Heart left ventricle (tissue), 16 donors: ENCODE measurements at regions not wholly inside any gene's neighbourhood (a gene's known extent, or its start where the extent isn't known, plus 50 kb on each side); places are given as distances from the start of the nearest gene placed in this dataset.

ENCODE experiments used
- ATAC-seq, 4 donors: fragments of 200-7000 bp; cut with Tn5 transposase; one replicate each; pipeline ENCODE4 v1.9.1; 2020 to 2022; ENCODE audit warnings: moderate library complexity in 4 of 4, mild to moderate bottlenecking in 3 of 4, moderate number of reproducible peaks in 1 of 4
- DNase-seq, 5 donors: peaks; one replicate each; pipeline ENCODE4 v3.0.0-alpha.2; 2020
- H3K27ac ChIP-seq, 12 donors: fragments of 200-600 bp; sonication (generic) in 4 of 12; one replicate each; pipeline versions ENCODE4 v1.5.0 to v1.8.0; 2016 to 2022; ENCODE audit warnings: mild to moderate bottlenecking in 2 of 12
- H3K27me3 ChIP-seq, 9 donors: fragments of 200-600 bp; sonication (generic) in 2 of 9; one replicate each; pipeline versions ENCODE4 v1.5.1 to v1.8.0; 2016 to 2022; ENCODE audit warnings: mild to moderate bottlenecking in 3 of 9
- H3K36me3 ChIP-seq, 9 donors: fragments of 200-600 bp; sonication (generic) in 2 of 9; one replicate each; pipeline versions ENCODE4 v1.5.0 to v1.8.0; 2018 to 2022; ENCODE audit warnings: mild to moderate bottlenecking in 2 of 9
- H3K4me1 ChIP-seq, 12 donors: fragments of 200-600 bp; sonication (generic) in 4 of 12; one replicate each; pipeline versions ENCODE4 v1.5.0 to v1.8.0; 2016 to 2022; ENCODE audit warnings: mild to moderate bottlenecking in 3 of 12
- H3K4me3 ChIP-seq, 12 donors: fragments of 200-600 bp; sonication (generic) in 4 of 12; one replicate each; pipeline versions ENCODE4 v1.5.0 to v1.8.0; 2017 to 2022; ENCODE audit warnings: mild to moderate bottlenecking in 9 of 12, moderate library complexity in 4 of 12
- H3K9me3 ChIP-seq, 12 donors: fragments of 200-600 bp; sonication (generic) in 4 of 12; one replicate each; pipeline versions ENCODE4 v1.5.0 to v1.8.0; 2016 to 2022; ENCODE audit warnings: mild to moderate bottlenecking in 1 of 12
- CTCF ChIP-seq, 12 donors: fragments of 200-600 bp; sonication (generic) in 4 of 12; IDR thresholded peaks; one replicate each; pipeline versions ENCODE4 v1.5.0 to v1.8.0; 2018 to 2022; ENCODE audit warnings: antibody characterized with exemption in 12 of 12, mild to moderate bottlenecking in 5 of 12
- POLR2A ChIP-seq, 2 donors: fragments of 450-650 bp; IDR thresholded peaks; one replicate each; pipeline ENCODE4 v1.6.1; 2017; ENCODE audit warnings: antibody characterized with exemption in 2 of 2, mild to moderate bottlenecking in 2 of 2, moderate library complexity in 2 of 2
- WGBS, 4 donors: extraction: QIAGEN DNeasy Blood & Tissue Kit in 2 of 4; methylation state at CpG; one replicate each; pipeline versions ENCODE4 v1.1.5 to v1.1.7; 2013 to 2018; 5-methylcytosine and 5-hydroxymethylcytosine counted together
- intact Hi-C, 10 donors: fragments of 100-400 bp; cut with DNase I; formaldehyde crosslinking; loops; one replicate each; pipeline versions ENCODE4 v1.11.1 to v1.14.2; 2022
- donor health status: ischemic (EF 13 %, LVEDD 7.1; RV severe dilation, severe dysfunction).
- donor health status: healthy with polysubstance abuse.
- donor health status: DM: no; HTN: yes; CAD: no.
- donor health status: DM: no; HTN: no; CAD: no.
- donor health status: ischemic (EF 25% LVEDD 6.9; RV normal size, moderate dysfunction).
- donor health status: ischemic (EF 25% LVEDD 5.7; RV mildly dilated, moderate dysfunction).
- donor health status: healthy.
- donor health status: DM: yes; HTN: yes; CAD: no.
- donor health status: ischemic (EF 35%, LVEDD 5.7; RV mildly dilated, moderate dysfunction).
- donor health status: nonischemic (EF 11% LVEDD 7.7; RV severe dilation, severe dysfunction).
- donor health status: DM: yes; HTN: yes; CAD: no.
- donor health status: PGD.
- donor health status: ischemic (EF 29% LVEDD 5.4; RV normal size, mild dysfunction).
- donor health status: nonischemic (EF 23%, LVEDD 6.1; RV moderate dilation, normal function).

- DNase-seq (no peak), ATAC-seq (no peak)
- Histone ChIP-seq H3K9me3 (no peaks in the 10 kb centered on the region), H3K4me3 (no peak overlapping the region), H3K27me3 (peaks cover 0 to 4% (median 0%) of the 10 kb centered on the region in 9 donors), H3K4me1 (no peaks in the 10 kb centered on the region), H3K27ac (no peak overlapping the region), H3K36me3 (no peaks in the 10 kb centered on the region)
- 74 to 91% (median 83%) methylated on average over 1 of the region's 1 CpG for WGBS, 4 donors
- TF ChIP-seq CTCF (IDR thresholded peaks at IDR 0.05): no peak
- no peak for TF ChIP-seq POLR2A (IDR thresholded peaks at IDR 0.05)
- intact Hi-C loops: no loop called here
Measured at GRCh38 chr17:71502443-71502842, 618.4 kb upstream of the SOX9 start.

- intact Hi-C loops: no loop called here
- Histone ChIP-seq H3K27me3 (peaks cover 0 to 4% (median 0%) of the 10 kb centered on the region in 9 donors), H3K27ac (no peak overlapping the region), H3K4me3 (no peak overlapping the region), H3K36me3 (no peaks in the 10 kb centered on the region), H3K9me3 (no peaks in the 10 kb centered on the region), H3K4me1 (no peaks in the 10 kb centered on the region)
- 36 to 51% (median 45%) methylated on average over 6 of the region's 6 CpGs for WGBS, 4 donors
- ATAC-seq (no peak), DNase-seq (no peak)
- no peak for TF ChIP-seq CTCF (IDR thresholded peaks at IDR 0.05)
- TF ChIP-seq POLR2A (IDR thresholded peaks at IDR 0.05): no peak
Measured at GRCh38 chr17:71503710-71504465, 616.9 kb upstream of the SOX9 start.

- no peaks in the 10 kb centered on the region for H3K36me3 ChIP-seq
- 66 to 74% (median 69%) methylated on average over 2 of the region's 2 CpGs for WGBS, 4 donors
- peaks cover 0 to 4% (median 0%) of the 10 kb centered on the region in 9 donors for H3K27me3 ChIP-seq
- H3K27ac ChIP-seq: no peak overlapping the region
- DNase-seq (no peak), ATAC-seq (no peak)
- H3K9me3 ChIP-seq: no peaks in the 10 kb centered on the region
- intact Hi-C loops: no loop called here
- H3K4me1 ChIP-seq: no peaks in the 10 kb centered on the region
- TF ChIP-seq CTCF (IDR thresholded peaks at IDR 0.05) (no peak), POLR2A (IDR thresholded peaks at IDR 0.05) (no peak)
- no peak overlapping the region for H3K4me3 ChIP-seq
Measured at GRCh38 chr17:71505200-71505599, 615.6 kb upstream of the SOX9 start.

- 81 to 88% (median 83%) methylated on average over 6 of the region's 6 CpGs for WGBS, 4 donors
Measured at GRCh38 chr17:71505981-71506380, 614.8 kb upstream of the SOX9 start.

More at GRCh38 chr17:71505981-71506380, 614.8 kb upstream of the SOX9 start:
- H3K27ac ChIP-seq: no peak overlapping the region
- H3K4me1 ChIP-seq: no peaks in the 10 kb centered on the region
- ATAC-seq (no peak), DNase-seq (no peak)
- peaks cover 0 to 4% (median 0%) of the 10 kb centered on the region in 9 donors for H3K27me3 ChIP-seq
- TF ChIP-seq POLR2A (IDR thresholded peaks at IDR 0.05) (no peak), CTCF (IDR thresholded peaks at IDR 0.05) (no peak)
- no peaks in the 10 kb centered on the region for H3K9me3 ChIP-seq
- no peak overlapping the region for H3K4me3 ChIP-seq
- no peaks in the 10 kb centered on the region for H3K36me3 ChIP-seq
- intact Hi-C loops: no loop called here
